H1 (cell line): ENCODE measurements at regions not wholly inside any gene's neighbourhood (a gene's known extent, or its start where the extent isn't known, plus 50 kb on each side); places are given as distances from the start of the nearest gene placed in this dataset.

Source experiments
- CTCF ChIA-PET: fragments of 300-600 bp; sonication (Branson Sonifier 250); formaldehyde crosslinking; loops from one replicate; lab custom pipeline; 2021; ENCODE audit not compliant: partially characterized antibody; lab: Charles Lee
- POLR2A ChIA-PET: fragments of 300-600 bp; sonication (Branson Sonifier 250); formaldehyde crosslinking; loops from one replicate; lab custom pipeline; 2021; ENCODE audit warnings: inconsistent platforms; ENCODE audit not compliant: partially characterized antibody; lab: Charles Lee
- DNase-seq, 2 experiments: peaks; one replicate each; pipeline versions ENCODE4 v3.0.0 to v3.0.0-alpha.2; 2010 to 2022; ENCODE audit warnings: low spot score in 2 of 2, low read depth in 1 of 2, mixed read lengths in 1 of 2
- FAIRE-seq: peaks from 2 replicates; lab custom pipeline; 2011; peaks lifted over from hg19 to GRCh38; lab: Jason Lieb, UNC
- H2AFZ ChIP-seq: 2 replicates; pipeline ENCODE4 v1.8.1; 2012; ENCODE audit warnings: low read length, inconsistent platforms
- H2AK5ac ChIP-seq: 2 replicates; pipeline ENCODE4 v1.6.1; 2013; ENCODE audit warnings: low read depth, low read length
- H2BK120ac ChIP-seq: replicated peaks from 2 replicates; pipeline ENCODE3; 2013; ENCODE audit warnings: low read depth, low read length, inconsistent platforms
- H2BK12ac ChIP-seq: 2 replicates; pipeline ENCODE4 v1.6.1; 2013; ENCODE audit warnings: low read depth, low read length
- H2BK15ac ChIP-seq: 2 replicates; pipeline ENCODE4 v1.6.1; 2013; ENCODE audit warnings: low read length
- H2BK20ac ChIP-seq: 2 replicates; pipeline ENCODE4 v1.6.1; 2013; ENCODE audit warnings: low read length
- H2BK5ac ChIP-seq: 2 replicates; pipeline ENCODE4 v1.6.1; 2013; ENCODE audit warnings: low read depth, low read length
- H3K14ac ChIP-seq: 2 replicates; pipeline ENCODE4 v1.6.1; 2013; ENCODE audit warnings: inconsistent platforms; ENCODE audit not compliant: insufficient read length
- H3K18ac ChIP-seq: 2 replicates; pipeline ENCODE4 v1.6.1; 2013; ENCODE audit warnings: low read length; ENCODE audit errors: extremely low read depth
- H3K23ac ChIP-seq: 2 replicates; pipeline ENCODE4 v1.6.1; 2013; ENCODE audit warnings: inconsistent platforms; ENCODE audit not compliant: insufficient read length
- H3K23me2 ChIP-seq: 2 replicates; pipeline ENCODE4 v1.6.1; 2013; ENCODE audit warnings: low read depth, low read length
- H3K27ac ChIP-seq: 2 replicates; pipeline ENCODE4 v1.6.1; 2011; ENCODE audit warnings: low read depth, low read length, inconsistent platforms
- H3K27me3 ChIP-seq, 4 experiments: replicated peaks in 1 of 4; 1 replicate in 1 of 4; 2 replicates in 3 of 4; pipeline versions ENCODE4 v1.6.1 to v1.8.1; 2011 to 2013; ENCODE audit warnings: low read length in 3 of 4, mild to moderate bottlenecking in 3 of 4, inconsistent platforms in 2 of 4, mixed read lengths in 2 of 4, moderate library complexity in 1 of 4; ENCODE audit not compliant: control insufficient read depth in 3 of 4, insufficient read depth in 3 of 4; ENCODE audit errors: extremely low read depth in 1 of 4
- H3K36me3 ChIP-seq, 4 experiments: 2 replicates each; pipeline versions ENCODE4 v1.6.1 to v1.8.1; 2011 to 2013; ENCODE audit warnings: mild to moderate bottlenecking in 4 of 4, low read length in 3 of 4, moderate library complexity in 2 of 4, control low read depth in 1 of 4, inconsistent platforms in 1 of 4; ENCODE audit not compliant: insufficient read depth in 4 of 4, control insufficient read depth in 2 of 4
- H3K4ac ChIP-seq: replicated peaks from 2 replicates; pipeline ENCODE3; 2013; ENCODE audit warnings: low read length, low read depth, mixed read lengths, inconsistent platforms; ENCODE audit not compliant: insufficient read length
- H3K4me1 ChIP-seq, 4 experiments: replicated peaks in 1 of 4; 1 replicate in 1 of 4; 2 replicates in 3 of 4; pipeline versions ENCODE4 v1.6.1 to v1.8.1; 2011 to 2013; ENCODE audit warnings: low read length in 3 of 4, inconsistent platforms in 2 of 4, mixed read lengths in 1 of 4; ENCODE audit not compliant: insufficient read depth in 4 of 4, control insufficient read depth in 3 of 4
- H3K4me2 ChIP-seq, 2 experiments: 2 replicates each; pipeline versions ENCODE4 v1.6.1 to v1.8.1; 2011 to 2013; ENCODE audit warnings: low read depth in 2 of 2, low read length in 2 of 2, control low read depth in 1 of 2, inconsistent platforms in 1 of 2, mild to moderate bottlenecking in 1 of 2; ENCODE audit not compliant: insufficient read depth in 1 of 2
- H3K4me3 ChIP-seq, 4 experiments: fragments of 200-600, 300-600 bp in 1 of 4; sonication (generic), shearing (Covaris generic), sonication (Bioruptor Twin) in 1 of 4; 2 replicates each; pipeline versions ENCODE4 v1.5.1 to v1.8.1; 2011 to 2016; ENCODE audit warnings: low read length in 4 of 4, low read depth in 3 of 4, control low read depth in 2 of 4, inconsistent platforms in 2 of 4, mild to moderate bottlenecking in 2 of 4, mixed read lengths in 1 of 4, moderate library complexity in 1 of 4; ENCODE audit not compliant: insufficient read depth in 2 of 4; ENCODE audit errors: extremely low read depth in 1 of 4
- H3K56ac ChIP-seq: replicated peaks from 2 replicates; pipeline ENCODE3; 2013; ENCODE audit warnings: low read depth, mild to moderate bottlenecking, mixed read lengths, low read length, inconsistent platforms; ENCODE audit not compliant: insufficient read length
- H3K79me1 ChIP-seq: 2 replicates; pipeline ENCODE4 v1.6.1; 2013; ENCODE audit warnings: low read depth, low read length, control low read depth
- H3K79me2 ChIP-seq, 2 experiments: 2 replicates each; pipeline versions ENCODE4 v1.6.1 to v1.8.1; 2012 to 2013; ENCODE audit warnings: low read length in 2 of 2, mild to moderate bottlenecking in 2 of 2, inconsistent platforms in 1 of 2; ENCODE audit not compliant: insufficient read depth in 2 of 2, control insufficient read depth in 1 of 2
- H3K9ac ChIP-seq, 4 experiments: replicated peaks in 1 of 4; 1 replicate in 1 of 4; 2 replicates in 3 of 4; pipeline versions ENCODE4 v1.6.1 to v1.8.1; 2011 to 2013; ENCODE audit warnings: low read depth in 3 of 4, low read length in 3 of 4, control low read depth in 2 of 4, mild to moderate bottlenecking in 2 of 4, moderate library complexity in 2 of 4, inconsistent platforms in 1 of 4; ENCODE audit errors: extremely low read depth in 1 of 4
- H3K9me3 ChIP-seq, 2 experiments: 2 replicates each; pipeline versions ENCODE4 v1.6.1 to v1.8.1; 2012 to 2013; ENCODE audit warnings: mild to moderate bottlenecking in 2 of 2, moderate library complexity in 2 of 2, control low read depth in 1 of 2, inconsistent platforms in 1 of 2, low read depth in 1 of 2, low read length in 1 of 2, mixed read lengths in 1 of 2; ENCODE audit not compliant: insufficient read depth in 2 of 2
- H4K20me1 ChIP-seq, 2 experiments: replicated peaks in 1 of 2; 2 replicates each; pipeline versions ENCODE3 to v1.8.1; 2011 to 2013; ENCODE audit warnings: inconsistent platforms in 2 of 2, low read length in 2 of 2, mild to moderate bottlenecking in 1 of 2; ENCODE audit not compliant: insufficient read depth in 2 of 2, control insufficient read depth in 1 of 2
- H4K5ac ChIP-seq: 2 replicates; pipeline ENCODE4 v1.6.1; 2013; ENCODE audit warnings: low read length, low read depth, mixed read lengths, inconsistent platforms; ENCODE audit not compliant: insufficient read length
- H4K8ac ChIP-seq: 2 replicates; pipeline ENCODE4 v1.8.0; 2013; ENCODE audit warnings: mild to moderate bottlenecking, moderate library complexity, low read length, inconsistent platforms; ENCODE audit not compliant: insufficient read depth; ENCODE audit errors: extremely low read depth
- H4K91ac ChIP-seq: replicated peaks from 2 replicates; pipeline ENCODE3; 2013; ENCODE audit warnings: low read length, mixed read lengths, inconsistent platforms; ENCODE audit not compliant: insufficient read length
- BACH1 ChIP-seq: IDR thresholded peaks from 2 replicates; pipeline ENCODE4 v1.6.1; 2012; ENCODE audit warnings: low read length, improper control_type of control experiment
- KDM4A ChIP-seq: IDR thresholded peaks from one replicate; pipeline ENCODE4 v1.7.1; 2012; ENCODE audit warnings: low read depth, mild to moderate bottlenecking, moderate library complexity, low read length, inconsistent platforms; ENCODE audit not compliant: severe bottlenecking
- WGBS, 2 experiments: shearing (Covaris generic) in 1 of 2; methylation state at CpG; one replicate each; pipeline versions ENCODE4 v1.1.6 to v1.1.7; 2013 to 2015; ENCODE audit warnings: low lambda C conversion rate in 2 of 2, mixed read lengths in 2 of 2, inconsistent platforms in 1 of 2, low coverage in 1 of 2, missing lambda C conversion rate in 1 of 2; ENCODE audit not compliant: insufficient replicate concordance in 2 of 2, insufficient coverage in 1 of 2, insufficient read length in 1 of 2; ENCODE audit errors: extremely low coverage in 1 of 2, missing lambda C conversion rate in 1 of 2; 5-methylcytosine and 5-hydroxymethylcytosine counted together

DNA sequence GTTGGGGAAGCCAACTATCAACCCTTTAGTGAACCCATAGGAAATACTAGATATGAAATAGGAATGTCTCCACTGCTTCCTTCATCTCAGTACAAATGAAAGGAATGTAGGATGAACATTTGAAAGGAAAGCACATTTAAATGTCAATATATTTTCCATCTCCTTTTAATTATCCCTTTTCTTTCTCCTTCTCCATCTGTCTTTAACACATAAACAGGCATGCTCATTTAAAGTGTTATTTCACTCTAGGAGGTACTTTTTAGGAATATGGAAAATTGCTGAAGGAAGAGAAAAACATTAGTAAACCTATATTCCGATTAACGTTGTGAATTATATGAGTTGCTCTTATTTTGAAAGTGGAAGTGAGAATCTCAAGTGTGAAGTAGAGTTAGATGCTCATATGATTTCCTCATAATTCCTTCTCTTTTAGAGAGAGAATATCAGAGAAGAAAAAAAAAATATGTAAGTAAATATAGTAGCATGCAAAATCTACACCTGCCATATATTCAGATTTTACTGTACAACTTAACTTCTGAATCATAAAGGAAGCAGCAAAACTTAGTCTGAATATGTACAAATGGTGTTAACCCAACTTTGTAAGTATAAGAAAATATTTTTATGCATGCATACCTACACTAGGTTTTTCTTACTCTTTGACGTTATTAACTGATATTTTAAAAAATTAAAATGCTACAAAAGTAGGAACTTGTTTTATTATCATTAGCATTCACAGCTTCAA lies 406.9 kb upstream of the B3GALT2 start:
- H3K27ac ChIP-seq, result no peak overlapping the region

More for the DNA sequence above, 406.9 kb upstream of the B3GALT2 start:
- H3K4ac ChIP-seq, result no peak overlapping the region
- H3K4me3 ChIP-seq, result peak overlapping the region in 1 of 4 experiments; percentile 18; a peak in 1 of 8 replicates
- no peak for DNase-seq
- H4K5ac ChIP-seq, result no peak overlapping the region
- no peaks in the 10 kb centered on the region for H3K23me2 ChIP-seq
- H2AK5ac ChIP-seq, result no peak overlapping the region
- H3K4me2 ChIP-seq, result peak overlapping the region; percentile 27 to 37; a peak in 2 of 4 replicates
- no peak overlapping the region for H3K23ac ChIP-seq
- CTCF ChIA-PET, result no interaction called here
- H2AFZ ChIP-seq, result no peak overlapping the region
- H3K27me3 ChIP-seq, result peaks cover 0 to 1% (median 0%) of the 10 kb centered on the region in 4 experiments; a peak in 1 of 7 replicates
- no peak for TF ChIP-seq KDM4A
- TF ChIP-seq BACH1, result no peak
- H3K36me3 ChIP-seq, result no peaks in the 10 kb centered on the region
- H3K79me2 ChIP-seq, result no peaks in the 10 kb centered on the region
- no peak overlapping the region for H2BK12ac ChIP-seq
- no peaks in the 10 kb centered on the region for H4K20me1 ChIP-seq
- no peak overlapping the region for H2BK120ac ChIP-seq
- no peak overlapping the region for H2BK20ac ChIP-seq
- H3K14ac ChIP-seq, result no peak overlapping the region
- H3K9ac ChIP-seq, result no peak overlapping the region
- 33% methylated on average over 3 of the region's 3 CpGs; no CpG with 5 or more reads in 1 of the 2 experiments for WGBS, 2 experiments
- no peak overlapping the region for H3K18ac ChIP-seq
- POLR2A ChIA-PET, result no interaction called here
- no peak overlapping the region for H2BK5ac ChIP-seq
- H4K8ac ChIP-seq, result no peak overlapping the region
- no peak for FAIRE-seq
- H2BK15ac ChIP-seq, result no peak overlapping the region
- H3K9me3 ChIP-seq, result no peaks in the 10 kb centered on the region
- no peak overlapping the region for H4K91ac ChIP-seq
- peaks cover 0 to 15% (median 10%) of the 10 kb centered on the region in 4 experiments; a peak in 3 of 7 replicates for H3K4me1 ChIP-seq
- no peaks in the 10 kb centered on the region for H3K79me1 ChIP-seq
- H3K56ac ChIP-seq, result no peak overlapping the region
